ENCODE measurements at regions not wholly inside any gene's neighbourhood (a gene's known extent, or its start where the extent isn't known, plus 50 kb on each side); places are given as distances from the start of the nearest gene placed in this dataset.

GRCh38 chr1:116851846-116852245 lies 57.9 kb upstream of the PTGFRN start:
- no peaks in the 10 kb centered on the region for H3K36me3 ChIP-seq (ENCODE audit: insufficient read depth, low read length)
- 83% methylated on average over 5 of the region's 5 CpGs for WGBS
- no peaks in the 10 kb centered on the region for H3K27me3 ChIP-seq (ENCODE audit: insufficient read depth, low read length)
- H3K9ac ChIP-seq (ENCODE audit: low read depth, low read length), result no peak overlapping the region
- no peak overlapping the region for H3K4me3 ChIP-seq (ENCODE audit: low read length)
- H3K9me3 ChIP-seq (ENCODE audit: insufficient read depth, low read depth, low read length), result no peaks in the 10 kb centered on the region
- H3K27ac ChIP-seq (ENCODE audit: low read depth, low read length), result no peak overlapping the region
- H3K4me1 ChIP-seq (ENCODE audit: insufficient read depth, low read length), result peaks cover 54% of the 10 kb centered on the region

- H3K9ac ChIP-seq (ENCODE audit: low read depth, low read length), result no peak overlapping the region
- no peak overlapping the region for H3K4me3 ChIP-seq (ENCODE audit: low read length)
- H3K27ac ChIP-seq (ENCODE audit: low read depth, low read length), result peak overlapping the region; percentile 7
- peaks cover 54% of the 10 kb centered on the region for H3K4me1 ChIP-seq (ENCODE audit: insufficient read depth, low read length)
- 75% methylated on average over 7 of the region's 7 CpGs for WGBS
- no peaks in the 10 kb centered on the region for H3K27me3 ChIP-seq (ENCODE audit: insufficient read depth, low read length)
- no peaks in the 10 kb centered on the region for H3K36me3 ChIP-seq (ENCODE audit: insufficient read depth, low read length)
- no peaks in the 10 kb centered on the region for H3K9me3 ChIP-seq (ENCODE audit: insufficient read depth, low read depth, low read length)
Measured at GRCh38 chr1:116852367-116852766, 57.3 kb upstream of the PTGFRN start.

GRCh38 chr1:116852910-116853309 lies 56.8 kb upstream of the PTGFRN start:
- H3K27me3 ChIP-seq (ENCODE audit: insufficient read depth, low read length), result no peaks in the 10 kb centered on the region
- H3K27ac ChIP-seq (ENCODE audit: low read depth, low read length), result peak overlapping the region; percentile 66
- WGBS, result 37% methylated on average over 2 of the region's 3 CpGs
- H3K4me1 ChIP-seq (ENCODE audit: insufficient read depth, low read length), result peaks cover 50% of the 10 kb centered on the region
- peak overlapping the region; percentile 27; the same call in 1 of the 2 replicates for H3K9ac ChIP-seq (ENCODE audit: low read depth, low read length)
- no peak overlapping the region for H3K4me3 ChIP-seq (ENCODE audit: low read length)
- H3K36me3 ChIP-seq (ENCODE audit: insufficient read depth, low read length), result no peaks in the 10 kb centered on the region
- H3K9me3 ChIP-seq (ENCODE audit: insufficient read depth, low read depth, low read length), result no peaks in the 10 kb centered on the region

GRCh38 chr1:116853680-116854402 lies 55.9 kb upstream of the PTGFRN start:
- Histone ChIP-seq H3K4me3 (ENCODE audit: low read length) (peak overlapping the region; percentile 26), H3K27ac (ENCODE audit: low read depth, low read length) (peak overlapping the region; percentile 66), H3K9ac (ENCODE audit: low read depth, low read length) (peak overlapping the region; percentile 59), H3K9me3 (ENCODE audit: insufficient read depth, low read depth, low read length) (no peaks in the 10 kb centered on the region), H3K36me3 (ENCODE audit: insufficient read depth, low read length) (no peaks in the 10 kb centered on the region), H3K4me1 (ENCODE audit: insufficient read depth, low read length) (peaks cover 49% of the 10 kb centered on the region), H3K27me3 (ENCODE audit: insufficient read depth, low read length) (no peaks in the 10 kb centered on the region)
- WGBS, result 2% methylated on average over 3 of the region's 4 CpGs

GRCh38 chr1:116854403-116854690 lies 55.4 kb upstream of the PTGFRN start:
- no peaks in the 10 kb centered on the region for H3K27me3 ChIP-seq (ENCODE audit: insufficient read depth, low read length)
- H3K9me3 ChIP-seq (ENCODE audit: insufficient read depth, low read depth, low read length), result no peaks in the 10 kb centered on the region
- H3K4me1 ChIP-seq (ENCODE audit: insufficient read depth, low read length), result peaks cover 49% of the 10 kb centered on the region
- H3K9ac ChIP-seq (ENCODE audit: low read depth, low read length), result peak overlapping the region; percentile 59
- H3K4me3 ChIP-seq (ENCODE audit: low read length), result peak overlapping the region; percentile 26; the same call in 1 of the 2 replicates
- 70% methylated on average over 2 of the region's 2 CpGs for WGBS
- H3K27ac ChIP-seq (ENCODE audit: low read depth, low read length), result peak overlapping the region; percentile 66
- no peaks in the 10 kb centered on the region for H3K36me3 ChIP-seq (ENCODE audit: insufficient read depth, low read length)

GRCh38 chr1:116854716-116855115 lies 55.0 kb upstream of the PTGFRN start:
- H3K36me3 ChIP-seq (ENCODE audit: insufficient read depth, low read length), result no peaks in the 10 kb centered on the region
- H3K27ac ChIP-seq (ENCODE audit: low read depth, low read length), result peak overlapping the region; percentile 66
- no peaks in the 10 kb centered on the region for H3K27me3 ChIP-seq (ENCODE audit: insufficient read depth, low read length)
- H3K9me3 ChIP-seq (ENCODE audit: insufficient read depth, low read depth, low read length), result no peaks in the 10 kb centered on the region
- peak overlapping the region; percentile 59 for H3K9ac ChIP-seq (ENCODE audit: low read depth, low read length)
- 56% methylated on average over 3 of the region's 3 CpGs for WGBS
- no peak overlapping the region for H3K4me3 ChIP-seq (ENCODE audit: low read length)
- peaks cover 49% of the 10 kb centered on the region for H3K4me1 ChIP-seq (ENCODE audit: insufficient read depth, low read length)

- no peaks in the 10 kb centered on the region for H3K9me3 ChIP-seq (ENCODE audit: insufficient read depth, low read depth, low read length)
- peak overlapping the region; percentile 66 for H3K27ac ChIP-seq (ENCODE audit: low read depth, low read length)
- H3K36me3 ChIP-seq (ENCODE audit: insufficient read depth, low read length), result no peaks in the 10 kb centered on the region
- no peaks in the 10 kb centered on the region for H3K27me3 ChIP-seq (ENCODE audit: insufficient read depth, low read length)
- H3K9ac ChIP-seq (ENCODE audit: low read depth, low read length), result peak overlapping the region; percentile 59
- 75% methylated on average over 5 of the region's 5 CpGs for WGBS
- H3K4me1 ChIP-seq (ENCODE audit: insufficient read depth, low read length), result peaks cover 53% of the 10 kb centered on the region
- H3K4me3 ChIP-seq (ENCODE audit: low read length), result no peak overlapping the region
Measured at GRCh38 chr1:116855191-116855619, 54.5 kb upstream of the PTGFRN start.

- H3K27ac ChIP-seq (ENCODE audit: low read depth, low read length), result no peak overlapping the region
- H3K9ac ChIP-seq (ENCODE audit: low read depth, low read length), result no peak overlapping the region; the same call in 1 of the 2 replicates
- WGBS, result 71% methylated on average over 3 of the region's 3 CpGs
- no peaks in the 10 kb centered on the region for H3K27me3 ChIP-seq (ENCODE audit: insufficient read depth, low read length)
- peaks cover 58% of the 10 kb centered on the region for H3K4me1 ChIP-seq (ENCODE audit: insufficient read depth, low read length)
- H3K4me3 ChIP-seq (ENCODE audit: low read length), result no peak overlapping the region
- no peaks in the 10 kb centered on the region for H3K9me3 ChIP-seq (ENCODE audit: insufficient read depth, low read depth, low read length)
- H3K36me3 ChIP-seq (ENCODE audit: insufficient read depth, low read length), result no peaks in the 10 kb centered on the region
Measured at GRCh38 chr1:116855773-116856201, 53.9 kb upstream of the PTGFRN start.

GRCh38 chr1:116856312-116856711 lies 53.4 kb upstream of the PTGFRN start:
- Histone ChIP-seq H3K4me1 (ENCODE audit: insufficient read depth, low read length) (peaks cover 64% of the 10 kb centered on the region), H3K27me3 (ENCODE audit: insufficient read depth, low read length) (no peaks in the 10 kb centered on the region), H3K9ac (ENCODE audit: low read depth, low read length) (no peak overlapping the region), H3K27ac (ENCODE audit: low read depth, low read length) (peak overlapping the region; percentile 36; the same call in 1 of the 2 replicates), H3K4me3 (ENCODE audit: low read length) (no peak overlapping the region), H3K36me3 (ENCODE audit: insufficient read depth, low read length) (no peaks in the 10 kb centered on the region), H3K9me3 (ENCODE audit: insufficient read depth, low read depth, low read length) (no peaks in the 10 kb centered on the region)
- WGBS, result 100% methylated on average over 3 of the region's 3 CpGs

- Histone ChIP-seq H3K4me1 (ENCODE audit: insufficient read depth, low read length) (peaks cover 59% of the 10 kb centered on the region), H3K4me3 (ENCODE audit: low read length) (no peak overlapping the region), H3K36me3 (ENCODE audit: insufficient read depth, low read length) (no peaks in the 10 kb centered on the region), H3K27ac (ENCODE audit: low read depth, low read length) (no peak overlapping the region), H3K9me3 (ENCODE audit: insufficient read depth, low read depth, low read length) (no peaks in the 10 kb centered on the region), H3K9ac (ENCODE audit: low read depth, low read length) (no peak overlapping the region), H3K27me3 (ENCODE audit: insufficient read depth, low read length) (no peaks in the 10 kb centered on the region)
- WGBS, result 91% methylated on average over 3 of the region's 3 CpGs
Measured at GRCh38 chr1:116857092-116857491, 52.6 kb upstream of the PTGFRN start.

All from HUES64 (cell line).